Nephron progenitor cell (in vitro differentiated cells): ENCODE measurements at regions not wholly inside any gene's neighbourhood (a gene's known extent, or its start where the extent isn't known, plus 50 kb on each side); places are given as distances from the start of the nearest gene placed in this dataset.

Source experiments
- DNase-seq: peaks from one replicate; pipeline ENCODE4 v3.0.0; 2021
- H3K27ac Mint-ChIP-seq: 2 replicates; pipeline ENCODE4 v1.8.0; 2021; ENCODE audit warnings: mild to moderate bottlenecking, moderate library complexity, mixed read lengths
- H3K27me3 Mint-ChIP-seq: 2 replicates; pipeline ENCODE4 v1.8.0; 2021; ENCODE audit warnings: mild to moderate bottlenecking, low read depth, mixed read lengths; ENCODE audit not compliant: poor library complexity
- H3K36me3 Mint-ChIP-seq: 2 replicates; pipeline ENCODE4 v1.8.0; 2021; ENCODE audit warnings: low read depth, mixed read lengths
- H3K4me1 Mint-ChIP-seq: 2 replicates; pipeline ENCODE4 v1.8.0; 2021; ENCODE audit warnings: mixed read lengths
- H3K4me3 Mint-ChIP-seq: 2 replicates; pipeline ENCODE4 v1.8.0; 2021; ENCODE audit warnings: mild to moderate bottlenecking, moderate library complexity, mixed read lengths
- H3K9me3 Mint-ChIP-seq: 2 replicates; pipeline ENCODE4 v1.8.0; 2021; ENCODE audit warnings: mild to moderate bottlenecking, moderate library complexity, mixed read lengths
- CTCF ChIP-seq: fragments of 200-600 bp; sonication (generic); IDR thresholded peaks from 2 replicates; pipeline ENCODE4 v1.5.0; 2021; ENCODE audit warnings: antibody characterized with exemption

DNA sequence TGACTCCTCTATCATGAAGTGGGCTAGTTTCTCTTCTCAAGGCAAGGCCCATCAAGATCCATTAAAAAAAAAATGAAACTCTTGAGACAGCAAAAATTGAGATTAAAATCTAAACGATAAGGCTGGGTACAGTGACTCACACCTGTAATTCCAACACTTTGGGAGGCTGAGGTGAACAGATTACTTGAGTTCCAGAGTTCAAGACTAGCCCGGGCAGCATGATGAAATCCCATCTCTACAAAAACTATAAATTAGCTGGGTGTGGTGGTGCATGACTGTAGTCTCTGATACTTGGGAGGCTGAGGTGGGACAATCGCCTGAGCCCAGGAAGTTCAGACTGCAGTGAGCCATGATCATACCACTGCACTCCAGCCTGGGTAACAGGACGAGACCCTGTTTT is 226.5 kb upstream of the SOX5 start:
- Mint-ChIP-seq H3K4me1 (peaks cover 50% of the 10 kb centered on the region), H3K27ac (peak overlapping the region; percentile 42), H3K36me3 (no peaks in the 10 kb centered on the region)

GRCh38 chr12:24175284-24175683 is 225.8 kb upstream of the SOX5 start:
- Mint-ChIP-seq H3K27ac (no peak overlapping the region), H3K9me3 (no peaks in the 10 kb centered on the region), H3K4me3 (no peak overlapping the region), H3K27me3 (peaks cover 2% of the 10 kb centered on the region), H3K4me1 (peaks cover 53% of the 10 kb centered on the region), H3K36me3 (no peaks in the 10 kb centered on the region)
- no peak for TF ChIP-seq CTCF
- no peak for DNase-seq

More for the DNA sequence above, 226.5 kb upstream of the SOX5 start:
- H3K27me3 Mint-ChIP-seq = peaks cover 2% of the 10 kb centered on the region
- H3K4me3 Mint-ChIP-seq = no peak overlapping the region
- no peak for DNase-seq
- no peaks in the 10 kb centered on the region for H3K9me3 Mint-ChIP-seq
- no peak for TF ChIP-seq CTCF

DNA sequence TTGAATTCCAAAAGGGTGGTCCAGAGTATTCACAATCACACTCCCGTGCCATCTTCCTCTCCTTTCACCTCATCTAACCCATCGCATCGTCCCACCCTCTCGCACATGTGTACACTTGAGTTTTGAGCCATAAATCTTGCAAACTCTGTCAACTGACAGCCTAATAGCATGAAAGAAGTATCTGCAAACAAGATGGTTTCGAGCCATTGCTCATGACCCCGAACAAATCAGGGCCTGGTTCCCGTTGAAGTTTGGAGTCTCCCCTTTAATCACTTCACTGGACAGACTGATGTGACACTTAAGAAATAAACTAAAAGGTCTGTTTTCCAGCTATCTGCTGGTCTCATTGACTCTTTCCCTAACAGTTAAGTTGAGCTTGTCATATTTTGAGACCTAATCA is 223.6 kb upstream of the SOX5 start:
- peak overlapping the region; percentile 47 for H3K27ac Mint-ChIP-seq
- TF ChIP-seq CTCF = no peak
- peak; percentile 49 for DNase-seq
- H3K27me3 Mint-ChIP-seq = peaks cover 2% of the 10 kb centered on the region
- peaks cover 70% of the 10 kb centered on the region for H3K4me1 Mint-ChIP-seq
- peak overlapping the region; percentile 33 for H3K4me3 Mint-ChIP-seq
- peaks cover 5% of the 10 kb centered on the region for H3K36me3 Mint-ChIP-seq
- no peaks in the 10 kb centered on the region for H3K9me3 Mint-ChIP-seq

GRCh38 chr12:24172773-24173066 is 223.2 kb upstream of the SOX5 start:
- peaks cover 2% of the 10 kb centered on the region for H3K27me3 Mint-ChIP-seq
- peaks cover 5% of the 10 kb centered on the region for H3K36me3 Mint-ChIP-seq
- no peak for TF ChIP-seq CTCF
- no peaks in the 10 kb centered on the region for H3K9me3 Mint-ChIP-seq
- peak overlapping the region; percentile 93 for H3K27ac Mint-ChIP-seq
- no peak for DNase-seq
- peak overlapping the region; percentile 33 for H3K4me3 Mint-ChIP-seq
- peaks cover 67% of the 10 kb centered on the region for H3K4me1 Mint-ChIP-seq

DNA sequence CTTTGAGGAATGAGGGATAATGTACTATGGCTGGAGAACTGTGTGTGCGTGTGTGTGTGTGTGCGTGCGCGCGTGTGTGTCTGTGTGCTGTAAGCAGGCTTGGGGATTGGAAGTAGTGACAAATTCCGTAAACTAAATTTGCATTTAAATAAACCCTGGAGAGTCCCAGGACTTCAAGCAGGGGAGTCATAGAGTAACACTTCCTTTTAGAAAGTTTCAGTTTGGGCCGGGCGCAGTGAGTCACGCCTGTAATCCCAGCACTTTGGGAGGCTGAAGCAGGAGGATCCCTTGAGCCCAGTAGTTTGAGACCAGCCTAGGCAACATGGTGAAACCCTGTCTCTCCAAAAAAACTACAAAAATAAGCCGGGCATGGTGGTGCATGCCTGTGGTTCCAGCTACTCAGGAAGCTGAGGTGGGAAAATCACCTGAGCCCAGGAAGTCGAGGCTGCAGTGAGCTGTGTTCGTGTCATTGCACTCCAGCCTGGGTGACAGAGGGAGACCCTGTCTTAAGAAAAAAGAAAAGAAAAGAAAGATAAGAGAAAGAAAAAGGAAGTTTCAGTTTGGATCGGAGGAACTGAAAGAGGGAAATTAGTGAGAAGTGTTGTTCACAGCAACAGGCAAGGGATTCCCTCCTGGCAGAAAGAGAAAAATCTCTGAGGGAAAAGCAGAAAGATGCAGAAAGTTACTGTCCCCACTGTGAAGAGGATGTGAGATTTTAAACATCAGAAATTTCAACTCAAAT is 222.7 kb upstream of the SOX5 start:
- peak overlapping the region; percentile 93 for H3K27ac Mint-ChIP-seq

More for the DNA sequence above, 222.7 kb upstream of the SOX5 start:
- no peak for DNase-seq
- H3K9me3 Mint-ChIP-seq = no peaks in the 10 kb centered on the region
- peaks cover 2% of the 10 kb centered on the region for H3K27me3 Mint-ChIP-seq
- H3K36me3 Mint-ChIP-seq = peaks cover 5% of the 10 kb centered on the region
- TF ChIP-seq CTCF = no peak
- peaks cover 71% of the 10 kb centered on the region for H3K4me1 Mint-ChIP-seq
- H3K4me3 Mint-ChIP-seq = peak overlapping the region; percentile 12
